HG03342 (cell line): ENCODE measurements at regions not wholly inside any gene's neighbourhood (a gene's known extent, or its start where the extent isn't known, plus 50 kb on each side); places are given as distances from the start of the nearest gene placed in this dataset.

Experiments used
- ATAC-seq: cut with Tn5 transposase; IDR thresholded peaks from one replicate; pipeline ENCODE4 v1.9.1; 2021; ENCODE audit warnings: mild to moderate bottlenecking, moderate library complexity; ENCODE audit not compliant: unreplicated experiment

GRCh38 chr2:104286841-104287240 lies 567.1 kb upstream of the POU3F3 start:
- ATAC-seq = no peak

DNA sequence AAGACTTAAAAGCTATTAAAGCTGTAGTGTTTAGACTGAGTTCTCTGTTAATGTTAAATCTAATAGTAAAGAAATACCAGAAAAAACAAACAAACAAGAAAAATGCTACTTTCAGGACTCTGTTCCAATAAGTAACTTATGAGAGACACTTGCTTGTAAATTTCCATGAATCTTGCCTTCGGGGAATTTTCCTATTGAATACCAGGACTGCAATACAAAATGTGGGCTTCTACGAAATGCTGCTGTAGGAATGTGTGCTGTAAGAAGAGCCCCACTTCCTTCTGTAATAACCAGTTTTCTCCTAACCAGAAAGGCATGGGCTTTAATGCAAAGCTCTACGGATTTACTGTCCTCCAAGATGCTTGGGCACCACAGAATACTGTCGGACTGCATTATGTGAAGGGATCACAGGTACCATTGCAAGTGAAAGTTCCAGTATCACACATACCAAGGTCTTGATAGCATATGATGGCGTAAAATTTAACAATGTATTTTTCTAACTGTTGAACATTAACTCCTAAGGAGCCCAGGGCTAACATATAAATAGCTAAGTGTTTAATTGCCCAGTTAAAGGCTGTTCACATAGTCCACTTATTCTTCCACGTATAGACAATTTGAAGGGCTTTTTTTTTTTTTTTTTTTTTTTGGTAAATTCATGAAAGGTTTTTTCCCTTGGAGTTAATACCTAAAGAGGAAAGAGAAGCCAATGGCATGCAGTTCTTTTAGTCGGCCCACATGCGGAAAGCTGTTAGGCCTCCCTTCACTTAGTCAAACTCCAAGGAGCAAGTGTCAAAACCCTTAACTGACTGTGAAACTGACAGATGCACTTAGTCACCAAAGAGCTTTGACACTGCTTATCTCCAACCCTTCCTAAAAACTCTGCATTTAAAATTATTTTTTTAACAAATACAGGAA lies 564.0 kb upstream of the POU3F3 start:
- no peak for ATAC-seq

DNA sequence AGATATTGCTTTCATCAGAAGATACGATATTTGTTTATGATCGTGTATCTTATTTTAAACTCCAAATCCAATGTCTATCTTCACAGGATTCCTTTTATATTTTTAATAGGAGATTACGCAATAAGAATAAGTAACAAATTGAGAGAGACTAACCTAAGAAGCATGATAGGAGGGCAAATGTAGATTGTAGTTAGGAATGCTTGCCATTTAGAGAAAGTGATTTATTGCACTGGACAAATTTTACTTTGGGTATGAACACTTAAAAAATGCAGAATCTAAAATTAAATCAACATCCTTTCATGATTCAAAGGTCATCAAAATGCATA lies 563.4 kb upstream of the POU3F3 start:
- ATAC-seq = no peak

GRCh38 chr2:104312684-104313083 lies 541.2 kb upstream of the POU3F3 start:
- ATAC-seq = no peak

GRCh38 chr2:104318001-104318665 lies 535.8 kb upstream of the POU3F3 start:
- no peak for ATAC-seq

- ATAC-seq = no peak
Observed at GRCh38 chr2:104321116-104321795, 532.7 kb upstream of the POU3F3 start.

- ATAC-seq = no peak
Observed at GRCh38 chr2:104321796-104322349, 532.0 kb upstream of the POU3F3 start.

DNA sequence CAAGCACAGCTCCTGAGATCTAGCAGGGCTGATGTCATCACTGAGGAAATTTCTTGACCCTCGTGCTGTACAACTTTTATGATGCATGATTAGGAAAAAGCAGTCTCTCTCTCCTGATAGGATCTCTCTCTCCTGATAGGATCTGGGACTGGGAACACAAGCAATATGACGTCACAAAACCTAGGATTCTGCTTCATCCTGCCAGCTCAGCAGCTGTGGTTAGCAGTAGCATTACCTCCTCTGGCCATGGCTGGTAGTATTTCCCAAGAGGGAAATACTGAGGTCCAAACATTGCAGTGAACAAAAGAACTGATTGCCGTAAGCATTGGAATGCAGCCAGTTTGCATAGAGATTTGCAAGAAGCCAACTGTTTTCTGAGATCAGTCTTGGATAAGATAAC lies 521.2 kb upstream of the POU3F3 start:
- ATAC-seq = no peak

- ATAC-seq = no peak
Observed at GRCh38 chr2:104337869-104338268, 516.0 kb upstream of the POU3F3 start.

GRCh38 chr2:104340162-104340561 lies 513.8 kb upstream of the POU3F3 start:
- no peak for ATAC-seq

- ATAC-seq = no peak
Observed at GRCh38 chr2:104340879-104341828, 512.8 kb upstream of the POU3F3 start.

- ATAC-seq = no peak
Observed at GRCh38 chr2:104344306-104344705, 509.6 kb upstream of the POU3F3 start.

- ATAC-seq = no peak
Observed at GRCh38 chr2:104344985-104345384, 508.9 kb upstream of the POU3F3 start.

DNA sequence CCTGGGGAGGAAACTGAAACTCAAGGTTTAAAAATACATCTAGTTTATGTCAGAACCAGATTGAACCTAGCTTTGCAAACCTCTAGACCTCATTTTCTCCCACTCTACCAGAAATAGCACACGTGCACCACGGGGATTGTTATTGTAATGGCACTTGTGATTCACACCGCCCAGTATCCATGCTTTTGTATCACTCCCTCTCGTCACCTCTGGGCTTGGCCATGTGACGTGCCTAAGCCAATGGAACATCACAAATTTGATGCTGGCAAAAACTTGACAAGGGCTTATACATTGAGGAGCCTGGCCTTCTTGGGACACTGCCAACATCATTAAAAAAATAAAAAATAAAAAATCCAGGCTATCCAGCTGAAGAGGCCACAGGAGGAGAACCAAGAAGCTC lies 495.8 kb upstream of the POU3F3 start:
- ATAC-seq = no peak

GRCh38 chr2:104361414-104361813 lies 492.5 kb upstream of the POU3F3 start:
- ATAC-seq = no peak

DNA sequence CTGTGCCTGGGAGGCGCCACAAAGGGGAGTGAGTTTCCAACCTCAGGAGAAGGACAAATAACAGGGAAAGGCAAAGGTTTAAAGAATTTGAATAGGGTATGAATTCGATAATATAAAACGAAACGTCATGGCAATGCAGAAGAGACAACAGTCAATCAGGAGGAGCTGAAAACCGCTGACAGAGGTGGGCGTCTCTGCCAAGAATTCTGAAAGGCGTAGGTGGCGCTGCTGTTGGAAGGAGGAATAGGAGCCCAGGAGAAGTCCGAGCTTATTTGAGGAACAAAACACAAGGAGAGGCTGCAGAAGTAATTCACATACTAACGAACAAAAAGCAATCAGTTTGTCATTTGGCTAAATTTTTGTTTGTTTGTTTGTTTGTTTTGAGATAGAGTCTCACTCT lies 485.8 kb upstream of the POU3F3 start:
- ATAC-seq = no peak

- ATAC-seq = no peak
Observed at GRCh38 chr2:104371087-104371781, 482.7 kb upstream of the POU3F3 start.

DNA sequence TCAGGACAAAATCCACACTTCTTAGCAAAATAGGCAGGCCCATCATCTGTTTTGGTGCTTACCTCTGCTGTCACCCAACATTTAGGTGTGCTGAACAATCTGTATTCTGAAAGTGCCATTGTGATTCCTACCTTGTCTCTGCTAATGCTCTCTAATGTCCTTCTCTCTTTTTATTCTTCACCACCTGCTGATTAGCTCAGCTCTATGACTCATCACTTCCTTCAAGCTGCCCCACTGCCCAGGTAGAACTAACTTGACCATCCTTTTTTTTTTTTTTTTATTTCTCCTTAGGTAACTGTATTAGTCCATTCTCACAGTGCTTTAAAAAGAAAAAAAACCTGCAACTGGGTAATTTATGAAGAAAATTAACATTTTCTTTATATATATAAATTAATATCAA lies 478.7 kb upstream of the POU3F3 start:
- no peak for ATAC-seq

- no peak for ATAC-seq
Observed at GRCh38 chr2:104378853-104379374, 475.0 kb upstream of the POU3F3 start.

DNA sequence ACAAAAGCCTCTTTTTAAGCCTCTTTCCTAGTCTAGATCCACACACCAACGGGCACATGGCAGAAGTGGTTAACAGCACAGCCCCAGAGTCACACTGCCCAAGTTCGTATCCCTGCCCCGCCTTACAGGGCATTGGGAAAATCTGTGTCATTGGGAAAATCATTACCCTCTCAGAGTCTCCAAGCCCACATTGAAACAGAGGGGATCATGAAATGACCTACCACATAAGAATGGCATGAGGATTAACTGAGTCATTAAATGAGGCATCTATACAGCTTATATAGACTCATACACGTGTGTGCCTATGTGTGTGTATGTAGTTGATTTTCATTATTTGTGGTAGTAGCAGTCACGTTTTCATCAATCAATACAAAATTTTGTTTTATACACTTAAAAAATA lies 469.0 kb upstream of the POU3F3 start:
- no peak for ATAC-seq
